ENCODE measurements at regions not wholly inside any gene's neighbourhood (a gene's known extent, or its start where the extent isn't known, plus 50 kb on each side); places are given as distances from the start of the nearest gene placed in this dataset.

GRCh38 chr9:90128587-90129190 lies 513.9 kb downstream of the DIRAS2 start:
- Histone ChIP-seq H3K9ac (ENCODE audit: low read length) (no peak overlapping the region), H3K36me3 (ENCODE audit: control insufficient read depth, insufficient read depth, low read length, severe bottlenecking) (no peaks in the 10 kb centered on the region), H3K4me1 (ENCODE audit: control insufficient read depth, insufficient read depth, low read length) (peaks cover 12% of the 10 kb centered on the region), H3K9me3 (ENCODE audit: control insufficient read depth, low read length) (peaks cover under 1% of the 10 kb centered on the region), H3K27me3 (replicated peaks; ENCODE audit: control insufficient read depth, insufficient read depth, low read length) (peaks cover 19% of the 10 kb centered on the region), H3K4me3 (ENCODE audit: low read length) (no peak overlapping the region)
- DNase-seq (ENCODE audit: low read depth) = no peak

- no peak for DNase-seq (ENCODE audit: low read depth)
- Histone ChIP-seq H3K9me3 (ENCODE audit: control insufficient read depth, low read length) (no peaks in the 10 kb centered on the region), H3K9ac (ENCODE audit: low read length) (no peak overlapping the region), H3K27me3 (replicated peaks; ENCODE audit: control insufficient read depth, insufficient read depth, low read length) (peaks cover 19% of the 10 kb centered on the region), H3K4me1 (ENCODE audit: control insufficient read depth, insufficient read depth, low read length) (peaks cover 10% of the 10 kb centered on the region), H3K4me3 (ENCODE audit: low read length) (no peak overlapping the region), H3K36me3 (ENCODE audit: control insufficient read depth, insufficient read depth, low read length, severe bottlenecking) (no peaks in the 10 kb centered on the region)
These were observed 513.2 kb downstream of the DIRAS2 start for GRCh38 chr9:90129446-90129845.

- peaks cover 15% of the 10 kb centered on the region for H3K27me3 ChIP-seq (replicated peaks; ENCODE audit: control insufficient read depth, insufficient read depth, low read length)
- DNase-seq (ENCODE audit: low read depth) = no peak
- H3K9me3 ChIP-seq (ENCODE audit: control insufficient read depth, low read length) = no peaks in the 10 kb centered on the region
- no peak overlapping the region for H3K4me3 ChIP-seq (ENCODE audit: low read length)
- no peaks in the 10 kb centered on the region for H3K4me1 ChIP-seq (ENCODE audit: control insufficient read depth, insufficient read depth, low read length)
- H3K9ac ChIP-seq (ENCODE audit: low read length) = no peak overlapping the region
- no peaks in the 10 kb centered on the region for H3K36me3 ChIP-seq (ENCODE audit: control insufficient read depth, insufficient read depth, low read length, severe bottlenecking)
These were observed 511.1 kb downstream of the DIRAS2 start for GRCh38 chr9:90131568-90131967.

GRCh38 chr9:90132866-90133265 lies 509.8 kb downstream of the DIRAS2 start:
- H3K9ac ChIP-seq (ENCODE audit: low read length) = no peak overlapping the region

GRCh38 chr9:90137801-90138200 lies 504.8 kb downstream of the DIRAS2 start:
- no peaks in the 10 kb centered on the region for H3K36me3 ChIP-seq (ENCODE audit: control insufficient read depth, insufficient read depth, low read length, severe bottlenecking)
- no peaks in the 10 kb centered on the region for H3K9me3 ChIP-seq (ENCODE audit: control insufficient read depth, low read length)
- H3K9ac ChIP-seq (ENCODE audit: low read length) = no peak overlapping the region
- H3K4me3 ChIP-seq (ENCODE audit: low read length) = no peak overlapping the region
- H3K27me3 ChIP-seq (replicated peaks; ENCODE audit: control insufficient read depth, insufficient read depth, low read length) = peaks cover 3% of the 10 kb centered on the region
- DNase-seq (ENCODE audit: low read depth) = no peak
- no peaks in the 10 kb centered on the region for H3K4me1 ChIP-seq (ENCODE audit: control insufficient read depth, insufficient read depth, low read length)

More at GRCh38 chr9:90132866-90133265, 509.8 kb downstream of the DIRAS2 start:
- Histone ChIP-seq H3K9me3 (ENCODE audit: control insufficient read depth, low read length) (no peaks in the 10 kb centered on the region), H3K27me3 (replicated peaks; ENCODE audit: control insufficient read depth, insufficient read depth, low read length) (peaks cover 15% of the 10 kb centered on the region), H3K4me1 (ENCODE audit: control insufficient read depth, insufficient read depth, low read length) (no peaks in the 10 kb centered on the region), H3K4me3 (ENCODE audit: low read length) (no peak overlapping the region), H3K36me3 (ENCODE audit: control insufficient read depth, insufficient read depth, low read length, severe bottlenecking) (no peaks in the 10 kb centered on the region)
- DNase-seq (ENCODE audit: low read depth) = no peak

GRCh38 chr9:90140131-90140818 lies 502.3 kb downstream of the DIRAS2 start:
- Histone ChIP-seq H3K9ac (ENCODE audit: low read length) (no peak overlapping the region), H3K27me3 (replicated peaks; ENCODE audit: control insufficient read depth, insufficient read depth, low read length) (no peaks in the 10 kb centered on the region), H3K4me3 (ENCODE audit: low read length) (no peak overlapping the region), H3K9me3 (ENCODE audit: control insufficient read depth, low read length) (no peaks in the 10 kb centered on the region), H3K36me3 (ENCODE audit: control insufficient read depth, insufficient read depth, low read length, severe bottlenecking) (no peaks in the 10 kb centered on the region), H3K4me1 (ENCODE audit: control insufficient read depth, insufficient read depth, low read length) (no peaks in the 10 kb centered on the region)
- no peak for DNase-seq (ENCODE audit: low read depth)

GRCh38 chr9:90141723-90142122 lies 500.9 kb downstream of the DIRAS2 start:
- Histone ChIP-seq H3K4me3 (ENCODE audit: low read length) (no peak overlapping the region), H3K27me3 (replicated peaks; ENCODE audit: control insufficient read depth, insufficient read depth, low read length) (no peaks in the 10 kb centered on the region), H3K9ac (ENCODE audit: low read length) (no peak overlapping the region), H3K4me1 (ENCODE audit: control insufficient read depth, insufficient read depth, low read length) (no peaks in the 10 kb centered on the region), H3K9me3 (ENCODE audit: control insufficient read depth, low read length) (peaks cover 2% of the 10 kb centered on the region), H3K36me3 (ENCODE audit: control insufficient read depth, insufficient read depth, low read length, severe bottlenecking) (no peaks in the 10 kb centered on the region)
- DNase-seq (ENCODE audit: low read depth) = peak; percentile 64

GRCh38 chr9:90142580-90142979 lies 500.0 kb downstream of the DIRAS2 start:
- no peak overlapping the region for H3K4me3 ChIP-seq (ENCODE audit: low read length)
- H3K9ac ChIP-seq (ENCODE audit: low read length) = no peak overlapping the region
- peak; percentile 72 for DNase-seq (ENCODE audit: low read depth)
- H3K4me1 ChIP-seq (ENCODE audit: control insufficient read depth, insufficient read depth, low read length) = no peaks in the 10 kb centered on the region
- H3K36me3 ChIP-seq (ENCODE audit: control insufficient read depth, insufficient read depth, low read length, severe bottlenecking) = no peaks in the 10 kb centered on the region
- H3K9me3 ChIP-seq (ENCODE audit: control insufficient read depth, low read length) = peaks cover 4% of the 10 kb centered on the region
- H3K27me3 ChIP-seq (replicated peaks; ENCODE audit: control insufficient read depth, insufficient read depth, low read length) = no peaks in the 10 kb centered on the region

- no peaks in the 10 kb centered on the region for H3K36me3 ChIP-seq (ENCODE audit: control insufficient read depth, insufficient read depth, low read length, severe bottlenecking)
- H3K9ac ChIP-seq (ENCODE audit: low read length) = no peak overlapping the region
- DNase-seq (ENCODE audit: low read depth) = no peak
- H3K27me3 ChIP-seq (replicated peaks; ENCODE audit: control insufficient read depth, insufficient read depth, low read length) = no peaks in the 10 kb centered on the region
- H3K4me1 ChIP-seq (ENCODE audit: control insufficient read depth, insufficient read depth, low read length) = no peaks in the 10 kb centered on the region
- H3K9me3 ChIP-seq (ENCODE audit: control insufficient read depth, low read length) = peaks cover 6% of the 10 kb centered on the region
- no peak overlapping the region for H3K4me3 ChIP-seq (ENCODE audit: low read length)
These were observed 495.2 kb downstream of the DIRAS2 start for GRCh38 chr9:90147426-90147825.

- H3K9ac ChIP-seq (ENCODE audit: low read length) = no peak overlapping the region
- DNase-seq (ENCODE audit: low read depth) = no peak
- no peaks in the 10 kb centered on the region for H3K9me3 ChIP-seq (ENCODE audit: control insufficient read depth, low read length)
- H3K4me1 ChIP-seq (ENCODE audit: control insufficient read depth, insufficient read depth, low read length) = no peaks in the 10 kb centered on the region
- no peak overlapping the region for H3K4me3 ChIP-seq (ENCODE audit: low read length)
- no peaks in the 10 kb centered on the region for H3K36me3 ChIP-seq (ENCODE audit: control insufficient read depth, insufficient read depth, low read length, severe bottlenecking)
- peaks cover 16% of the 10 kb centered on the region for H3K27me3 ChIP-seq (replicated peaks; ENCODE audit: control insufficient read depth, insufficient read depth, low read length)
These were observed 486.3 kb downstream of the DIRAS2 start for GRCh38 chr9:90156318-90156717.

GRCh38 chr9:90162326-90162725 lies 480.3 kb downstream of the DIRAS2 start:
- Histone ChIP-seq H3K4me3 (ENCODE audit: low read length) (no peak overlapping the region), H3K9ac (ENCODE audit: low read length) (no peak overlapping the region), H3K4me1 (ENCODE audit: control insufficient read depth, insufficient read depth, low read length) (no peaks in the 10 kb centered on the region), H3K36me3 (ENCODE audit: control insufficient read depth, insufficient read depth, low read length, severe bottlenecking) (no peaks in the 10 kb centered on the region), H3K27me3 (replicated peaks; ENCODE audit: control insufficient read depth, insufficient read depth, low read length) (peaks cover 17% of the 10 kb centered on the region), H3K9me3 (ENCODE audit: control insufficient read depth, low read length) (no peaks in the 10 kb centered on the region)
- DNase-seq (ENCODE audit: low read depth) = no peak
